Prostate gland (tissue), 2 donors: ENCODE measurements at regions not wholly inside any gene's neighbourhood (a gene's known extent, or its start where the extent isn't known, plus 50 kb on each side); places are given as distances from the start of the nearest gene placed in this dataset.

Source experiments
- POLR2A ChIP-seq: fragments of 450-650 bp; IDR thresholded peaks from one replicate; pipeline ENCODE4 v1.6.1; 2016; ENCODE audit warnings: antibody characterized with exemption, mild to moderate bottlenecking
- POLR2AphosphoS5 ChIP-seq: sonication (generic); formaldehyde crosslinking; IDR thresholded peaks from one replicate; pipeline ENCODE4 v1.6.1; 2017; ENCODE audit warnings: antibody characterized with exemption
- TF ChIP-seq, protein P1 (sequence below), 4 experiments: fragments of 200-600 bp in 2 of 4; fragments of 450-650 bp in 2 of 4; sonication (generic) in 2 of 4; IDR thresholded peaks; 1 replicate in 3 of 4; 2 replicates in 1 of 4; pipeline ENCODE4 v1.5.1; 2016 to 2019; ENCODE audit warnings: antibody characterized with exemption in 4 of 4, mild to moderate bottlenecking in 2 of 4, moderate library complexity in 2 of 4

DNA sequence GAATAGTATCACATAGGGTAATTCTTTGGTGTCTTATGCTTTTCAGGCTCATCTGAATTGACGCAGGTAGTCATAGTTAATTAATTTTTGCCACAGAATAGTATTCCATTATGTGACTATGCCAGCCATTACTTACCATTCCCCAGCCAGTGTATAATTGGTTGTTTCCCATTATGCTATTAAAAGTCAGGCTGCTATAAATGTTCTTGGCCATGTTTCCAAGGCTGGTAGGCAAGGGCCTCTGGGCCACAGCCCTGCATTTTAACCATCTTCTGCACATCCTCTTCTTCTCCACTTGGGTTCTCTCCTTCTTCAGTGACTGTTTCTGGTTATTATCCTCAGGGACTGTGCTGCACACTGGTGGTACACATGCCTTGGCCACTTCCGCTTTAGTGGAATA lies 190.9 kb downstream of the ADAMTS15 start:
- TF ChIP-seq POLR2AphosphoS5 (no peak), POLR2A (no peak)
- TF ChIP-seq, protein P1, sequence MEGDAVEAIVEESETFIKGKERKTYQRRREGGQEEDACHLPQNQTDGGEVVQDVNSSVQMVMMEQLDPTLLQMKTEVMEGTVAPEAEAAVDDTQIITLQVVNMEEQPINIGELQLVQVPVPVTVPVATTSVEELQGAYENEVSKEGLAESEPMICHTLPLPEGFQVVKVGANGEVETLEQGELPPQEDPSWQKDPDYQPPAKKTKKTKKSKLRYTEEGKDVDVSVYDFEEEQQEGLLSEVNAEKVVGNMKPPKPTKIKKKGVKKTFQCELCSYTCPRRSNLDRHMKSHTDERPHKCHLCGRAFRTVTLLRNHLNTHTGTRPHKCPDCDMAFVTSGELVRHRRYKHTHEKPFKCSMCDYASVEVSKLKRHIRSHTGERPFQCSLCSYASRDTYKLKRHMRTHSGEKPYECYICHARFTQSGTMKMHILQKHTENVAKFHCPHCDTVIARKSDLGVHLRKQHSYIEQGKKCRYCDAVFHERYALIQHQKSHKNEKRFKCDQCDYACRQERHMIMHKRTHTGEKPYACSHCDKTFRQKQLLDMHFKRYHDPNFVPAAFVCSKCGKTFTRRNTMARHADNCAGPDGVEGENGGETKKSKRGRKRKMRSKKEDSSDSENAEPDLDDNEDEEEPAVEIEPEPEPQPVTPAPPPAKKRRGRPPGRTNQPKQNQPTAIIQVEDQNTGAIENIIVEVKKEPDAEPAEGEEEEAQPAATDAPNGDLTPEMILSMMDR (IDR thresholded peaks at IDR 0.05) = no peak
